IMR-90 (cell line): ENCODE measurements at regions not wholly inside any gene's neighbourhood (a gene's known extent, or its start where the extent isn't known, plus 50 kb on each side); places are given as distances from the start of the nearest gene placed in this dataset.
"Not testable (repeated sequence)": the region's sequence is repeated elsewhere in the genome, so short reads cannot be mapped to it uniquely, and the experiment has no call there.

Source experiments
- ATAC-seq: fragments of 200-7000 bp; cut with Tn5 transposase; 2 replicates; pipeline ENCODE4 v1.9.1; 2020; ENCODE audit warnings: low read depth, mild to moderate bottlenecking, moderate library complexity
- BruUV-seq: library from RNA; stranded (reverse); fragments of 400-500 nt; replicated peaks from 2 replicates; lab custom pipeline; 2021; lab: Mats Ljungman, UMichigan
- CTCF ChIA-PET: fragments of 300-600 bp; formaldehyde crosslinking; extraction: SDS; loops from one replicate; lab custom pipeline; 2021; ENCODE audit warnings: antibody characterized with exemption; lab: Yijun Ruan, JAX
- POLR2A ChIA-PET: fragments of 300-600 bp; sonication (Branson Sonifier 250); formaldehyde crosslinking; loops from one replicate; lab custom pipeline; 2022; ENCODE audit warnings: antibody characterized with exemption; ENCODE audit not compliant: unreplicated experiment; lab: Charles Lee
- DNase-seq: peaks from one replicate; pipeline ENCODE4 v3.0.0; 2013
- H2AFZ ChIP-seq: replicated peaks from 2 replicates; pipeline ENCODE3; 2013; ENCODE audit warnings: low read length, mild to moderate bottlenecking; ENCODE audit not compliant: poor library complexity
- H2AK5ac ChIP-seq: 2 replicates; pipeline ENCODE4 v1.6.1; 2013; ENCODE audit warnings: low read depth, low read length, inconsistent platforms
- H2AK9ac ChIP-seq: replicated peaks from 2 replicates; pipeline ENCODE3; 2013; ENCODE audit warnings: mild to moderate bottlenecking, low read depth, low read length, moderate library complexity; ENCODE audit not compliant: poor library complexity
- H2BK120ac ChIP-seq: 2 replicates; pipeline ENCODE4 v1.6.1; 2013; ENCODE audit warnings: low read depth, low read length, inconsistent platforms
- H2BK15ac ChIP-seq: 3 replicates; pipeline ENCODE4 v1.6.1; 2013; ENCODE audit warnings: low read depth, low read length, inconsistent platforms
- H2BK20ac ChIP-seq: 2 replicates; pipeline ENCODE4 v1.6.1; 2013; ENCODE audit warnings: low read depth, mild to moderate bottlenecking, inconsistent platforms, low read length, moderate library complexity
- H2BK5ac ChIP-seq: 2 replicates; pipeline ENCODE4 v1.6.1; 2013; ENCODE audit warnings: mild to moderate bottlenecking, low read depth, low read length, inconsistent platforms; ENCODE audit not compliant: poor library complexity, severe bottlenecking
- H3K14ac ChIP-seq: replicated peaks from 2 replicates; pipeline ENCODE4 v1.6.1; 2013; ENCODE audit warnings: low read depth, low read length, inconsistent platforms
- H3K18ac ChIP-seq: 2 replicates; pipeline ENCODE4 v1.6.1; 2013; ENCODE audit warnings: low read depth, low read length, control low read depth
- H3K23ac ChIP-seq: 2 replicates; pipeline ENCODE4 v1.6.1; 2013; ENCODE audit warnings: low read depth, low read length, inconsistent platforms
- H3K27ac ChIP-seq: 2 replicates; pipeline ENCODE4 v1.5.1; 2013; ENCODE audit warnings: mild to moderate bottlenecking, control low read depth, low read length; ENCODE audit not compliant: insufficient read depth
- H3K27me3 ChIP-seq: 2 replicates; pipeline ENCODE4 v1.6.1; 2013; ENCODE audit warnings: low read length; ENCODE audit not compliant: control insufficient read depth, insufficient read depth
- H3K36me3 ChIP-seq: 2 replicates; pipeline ENCODE4 v1.6.1; 2013; ENCODE audit warnings: low read length, mixed read lengths; ENCODE audit not compliant: control insufficient read depth, insufficient read depth
- H3K4ac ChIP-seq: 2 replicates; pipeline ENCODE4 v1.6.1; 2013; ENCODE audit warnings: low read depth, low read length, inconsistent platforms
- H3K4me1 ChIP-seq: 2 replicates; pipeline ENCODE4 v1.6.1; 2013; ENCODE audit warnings: low read length, mixed read lengths; ENCODE audit not compliant: control insufficient read depth, insufficient read depth
- H3K4me2 ChIP-seq: 2 replicates; pipeline ENCODE4 v1.6.1; 2013; ENCODE audit warnings: low read depth, mild to moderate bottlenecking, control low read depth, low read length, moderate library complexity
- H3K4me3 ChIP-seq: 2 replicates; pipeline ENCODE4 v1.5.1; 2013; ENCODE audit warnings: low read depth, mild to moderate bottlenecking, control low read depth, low read length, moderate library complexity; ENCODE audit not compliant: insufficient read depth
- H3K56ac ChIP-seq: 2 replicates; pipeline ENCODE4 v1.6.1; 2013; ENCODE audit warnings: low read length, inconsistent platforms; ENCODE audit not compliant: insufficient read depth; ENCODE audit errors: extremely low read depth
- H3K79me1 ChIP-seq, 2 experiments: 2 replicates each; pipeline ENCODE4 v1.6.1; 2013; ENCODE audit warnings: low read length in 2 of 2, inconsistent platforms in 1 of 2, low read depth in 1 of 2
- H3K9ac ChIP-seq: 2 replicates; pipeline ENCODE4 v1.6.1; 2013; ENCODE audit warnings: low read depth, low read length, control low read depth
- H3K9me1 ChIP-seq: 2 replicates; pipeline ENCODE4 v1.6.1; 2013; ENCODE audit warnings: low read length, inconsistent platforms; ENCODE audit not compliant: insufficient read depth
- H3K9me3 ChIP-seq: 2 replicates; pipeline ENCODE4 v1.6.1; 2013; ENCODE audit warnings: low read length; ENCODE audit not compliant: control insufficient read depth, insufficient read depth
- H4K20me1 ChIP-seq: 2 replicates; pipeline ENCODE4 v1.6.1; 2013; ENCODE audit warnings: low read length, inconsistent platforms; ENCODE audit not compliant: insufficient read depth
- H4K5ac ChIP-seq: 2 replicates; pipeline ENCODE4 v1.6.1; 2013; ENCODE audit warnings: mild to moderate bottlenecking, low read depth, low read length, control low read depth
- H4K8ac ChIP-seq, 2 experiments: 2 replicates each; pipeline ENCODE4 v1.6.1; 2013; ENCODE audit warnings: low read depth in 2 of 2, low read length in 2 of 2, control low read depth in 1 of 2, inconsistent platforms in 1 of 2
- H4K91ac ChIP-seq: 2 replicates; pipeline ENCODE4 v1.6.1; 2013; ENCODE audit warnings: low read depth, low read length, inconsistent platforms; ENCODE audit not compliant: insufficient read depth
- WGBS, 2 experiments: methylation state at CpG; one replicate each; pipeline versions ENCODE4 v1.1.5 to v1.1.7; 2013; ENCODE audit warnings: missing lambda C conversion rate in 2 of 2; ENCODE audit not compliant: insufficient read length in 1 of 2; ENCODE audit errors: extremely low coverage in 2 of 2; 5-methylcytosine and 5-hydroxymethylcytosine counted together
- dilution Hi-C: fragments of 300-500 bp; cut with HindIII; formaldehyde crosslinking; loops from one replicate; pipeline ENCODE4 v1.14.3; 2018; ENCODE audit warnings: low sequenced_read_pairs; ENCODE audit not compliant: unreplicated experiment
- in situ Hi-C: fragments of 300-500 bp; cut with MboI; formaldehyde crosslinking; loops from 3 replicates; pipeline ENCODE4 v1.14.3; 2019; ENCODE audit warnings: low sequenced_read_pairs, inconsistent platforms, mixed read lengths
- intact Hi-C: fragments of 100-400 bp; cut with micrococcal nuclease; formaldehyde crosslinking; loops from 2 replicates; pipeline ENCODE4 v1.10.0; 2022

GRCh38 chr4:106774055-106774454 lies 262.1 kb downstream of the DKK2 start:
- H3K9me1 ChIP-seq, H2BK120ac ChIP-seq, H2AK9ac ChIP-seq, in situ Hi-C loops, H2BK20ac ChIP-seq, intact Hi-C loops, H3K18ac ChIP-seq, H3K14ac ChIP-seq, H3K56ac ChIP-seq, H2BK15ac ChIP-seq, H4K5ac ChIP-seq, H3K9me3 ChIP-seq, H3K79me1 ChIP-seq, CTCF ChIA-PET, H4K8ac ChIP-seq, DNase-seq, H2AFZ ChIP-seq, H2BK5ac ChIP-seq, H3K36me3 ChIP-seq, dilution Hi-C loops, BruUV-seq, H3K27me3 ChIP-seq, H4K20me1 ChIP-seq, H4K91ac ChIP-seq, H3K23ac ChIP-seq, ATAC-seq, H3K4ac ChIP-seq, H3K9ac ChIP-seq, POLR2A ChIA-PET, H3K27ac ChIP-seq, H2AK5ac ChIP-seq, H3K4me3 ChIP-seq, H3K4me2 ChIP-seq, H3K4me1 ChIP-seq: not testable (repeated sequence)
- no CpG with 5 or more reads among the region's 1 CpG for WGBS, 2 experiments
